HL-60/S4 treated with phorbol 12-myristate 13-acetate at 8.2 ng/mL for 4 days and 3 days (cell line): ENCODE measurements at regions not wholly inside any gene's neighbourhood (a gene's known extent, or its start where the extent isn't known, plus 50 kb on each side); places are given as distances from the start of the nearest gene placed in this dataset.
"Not testable (repeated sequence)": the region's sequence is repeated elsewhere in the genome, so short reads cannot be mapped to it uniquely, and the experiment has no call there.

ENCODE experiments used
- in situ Hi-C: fragments of 300-500 bp; cut with MboI; formaldehyde crosslinking; loops from 2 replicates; pipeline ENCODE4 v1.15.0; 2022; ENCODE audit warnings: low sequenced_read_pairs

DNA sequence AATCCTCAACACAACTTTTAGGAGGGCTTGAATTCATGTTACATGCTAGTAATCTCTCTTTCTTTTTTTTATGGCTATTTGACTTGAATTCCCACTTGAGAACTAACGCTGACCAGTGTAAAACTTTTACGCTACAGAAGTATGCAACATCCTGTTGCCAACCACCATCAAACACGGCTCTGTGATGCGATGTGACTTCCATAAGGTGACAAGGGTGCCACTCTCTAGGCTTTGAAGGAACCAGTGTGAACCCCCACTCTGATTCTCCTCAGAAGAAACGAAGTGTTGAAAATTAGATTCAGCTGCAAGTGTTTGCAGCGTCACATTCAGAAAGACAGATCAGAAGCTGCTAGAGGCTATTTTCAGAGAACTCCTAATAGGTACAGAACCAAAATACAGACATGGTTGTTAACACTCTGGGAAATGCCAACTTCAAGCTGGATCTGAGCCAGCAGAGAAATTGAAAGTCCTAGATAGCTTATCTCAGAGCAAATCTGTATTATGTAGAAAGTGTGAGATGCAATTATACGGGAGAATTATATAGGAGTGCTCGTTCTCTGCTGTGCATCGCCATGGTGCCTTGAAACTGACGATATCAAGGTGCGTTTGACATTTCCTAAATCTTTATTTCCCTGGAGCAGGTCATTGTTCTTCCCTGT, 271.2 kb downstream of the LPIN1 start:
- in situ Hi-C loops: no loop called here

DNA sequence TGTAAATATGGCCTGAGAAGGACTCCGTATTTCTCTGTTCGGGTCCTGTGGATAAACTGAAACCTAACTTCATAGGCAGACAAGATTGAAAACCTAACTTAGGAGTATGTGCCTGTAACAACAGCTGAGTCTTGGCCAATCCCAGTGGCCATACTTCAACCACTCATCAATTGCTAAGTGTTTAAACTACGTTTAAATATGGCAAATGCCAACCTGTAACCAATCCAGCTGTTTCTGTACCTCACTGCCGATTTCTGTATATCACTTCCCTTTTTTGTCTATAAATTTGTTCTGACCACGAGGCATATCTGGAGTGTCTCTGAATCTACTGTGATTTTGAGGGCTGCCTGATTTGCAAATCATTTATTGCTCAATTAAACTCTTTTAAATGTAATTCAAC, 272.3 kb downstream of the LPIN1 start:
- in situ Hi-C loops: not testable (repeated sequence)

DNA sequence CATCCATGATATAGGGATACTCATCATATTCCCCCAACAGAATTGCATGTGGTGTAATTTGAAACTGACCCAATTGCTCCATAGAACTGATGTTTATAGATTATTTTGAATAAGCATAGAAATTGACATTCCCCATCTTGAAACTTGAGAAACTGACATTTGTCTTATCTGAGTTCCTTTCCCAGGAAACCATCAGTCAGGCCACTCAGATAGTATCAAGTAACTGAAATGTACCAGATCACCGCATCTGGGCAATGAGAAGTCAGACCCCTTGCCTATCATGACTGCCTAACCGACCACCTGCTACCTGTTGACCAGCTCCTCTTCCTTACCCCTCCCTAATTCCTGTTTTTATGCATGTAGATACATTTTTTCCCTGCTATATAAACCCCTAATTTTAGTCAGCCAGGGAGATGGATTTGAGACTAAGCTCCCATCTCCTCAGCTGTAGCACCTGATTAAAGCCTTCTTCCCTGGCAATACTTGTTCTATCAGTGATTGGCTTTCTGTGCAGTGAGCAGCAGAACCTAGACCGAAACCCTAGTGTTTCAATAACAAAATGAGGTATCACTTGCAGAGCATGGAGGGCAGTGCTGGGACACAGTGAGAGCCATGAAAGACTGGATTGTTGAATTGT, 274.5 kb downstream of the LPIN1 start:
- in situ Hi-C loops: no loop called here

DNA sequence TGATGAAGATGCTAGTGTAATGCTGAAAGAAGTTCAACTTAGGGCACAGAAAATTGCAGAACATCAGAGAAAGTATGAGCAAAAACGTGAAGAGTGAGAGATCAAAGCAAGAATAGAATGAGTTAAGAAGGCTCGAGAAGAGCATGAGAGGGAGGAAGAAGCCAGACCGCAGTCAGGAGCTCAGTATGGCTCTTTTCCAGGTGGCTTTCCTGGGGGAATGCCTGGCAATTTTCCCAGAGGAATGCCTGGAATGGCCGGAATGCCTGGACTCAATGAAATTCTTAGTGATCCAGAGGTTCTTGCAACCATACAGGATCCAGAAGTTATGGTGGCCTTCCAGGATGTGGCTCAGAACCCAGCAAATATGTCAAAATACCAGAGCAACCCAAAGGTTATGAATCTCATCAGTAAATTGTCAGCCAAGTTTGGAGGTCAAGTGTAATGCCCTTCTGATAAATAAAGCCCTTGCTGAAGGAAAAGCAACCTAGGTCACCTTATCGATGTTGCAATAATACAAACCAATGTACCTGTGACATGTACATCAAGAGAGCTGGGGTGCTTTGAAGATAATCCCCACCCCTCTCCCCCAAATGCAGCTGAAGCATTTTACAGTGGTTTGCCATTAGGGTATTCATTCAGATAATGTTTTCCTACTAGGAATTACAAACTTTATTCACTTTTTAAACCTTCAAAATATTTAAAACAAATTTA, 277.9 kb downstream of the LPIN1 start:
- in situ Hi-C loops: not testable (repeated sequence)

DNA sequence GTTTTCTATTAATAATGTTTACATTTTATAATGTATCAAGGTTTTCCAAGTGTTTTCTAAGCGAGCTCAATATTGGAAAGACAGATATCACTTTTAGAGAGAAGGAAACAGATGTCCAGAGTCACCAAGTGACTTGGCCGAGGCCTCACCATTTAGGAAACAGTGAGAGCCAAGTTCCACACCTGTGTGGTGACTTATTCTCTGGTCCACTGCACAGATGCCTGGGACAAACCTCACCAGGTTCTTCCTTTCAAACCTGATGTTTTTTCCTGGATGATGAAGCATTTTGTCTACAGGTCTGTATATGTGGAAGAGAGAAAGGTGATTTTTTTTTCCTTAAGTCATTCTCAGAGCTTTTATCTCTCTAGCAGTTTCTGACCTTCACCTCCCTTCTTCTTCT, 280.7 kb downstream of the LPIN1 start:
- in situ Hi-C loops: no loop called here

DNA sequence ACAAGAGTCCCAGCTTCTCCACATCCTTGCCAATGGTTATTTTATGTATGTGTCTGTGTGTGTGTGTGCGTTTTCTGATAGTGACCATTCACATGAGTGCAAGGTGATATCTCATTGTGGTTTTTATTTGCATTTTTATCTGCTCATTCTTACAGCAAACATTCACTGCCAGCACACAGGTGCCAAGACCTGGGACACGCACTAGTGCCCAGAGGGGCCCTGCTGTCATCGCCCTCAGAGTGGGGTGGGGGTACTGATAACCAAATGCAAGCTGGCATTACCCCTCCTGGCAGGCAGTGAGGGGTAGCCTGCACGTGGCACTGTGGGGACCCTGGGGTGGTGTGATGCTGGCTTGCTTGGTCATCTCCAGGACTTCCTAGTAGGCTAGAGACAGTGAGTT, 285.4 kb downstream of the LPIN1 start:
- in situ Hi-C loops: no loop called here

DNA sequence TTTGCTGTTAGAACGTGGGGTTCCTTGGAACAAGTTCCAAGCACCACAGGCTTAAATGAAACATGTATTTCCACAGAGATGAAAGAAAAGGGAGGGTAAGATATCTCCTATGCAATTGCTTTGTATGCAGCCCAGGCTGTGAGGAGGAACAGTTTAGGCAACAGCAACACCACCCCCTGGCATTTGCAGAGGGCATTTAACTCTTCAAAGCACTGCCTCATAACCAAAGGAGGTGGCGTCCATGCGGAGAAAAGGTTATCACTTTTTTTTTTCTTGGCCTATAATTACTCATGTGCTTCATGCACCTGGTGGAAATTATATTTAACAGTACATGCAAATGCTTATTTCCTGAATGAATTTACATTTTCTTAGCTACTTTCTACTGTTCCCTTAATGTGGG, 286.0 kb downstream of the LPIN1 start:
- in situ Hi-C loops: no loop called here

DNA sequence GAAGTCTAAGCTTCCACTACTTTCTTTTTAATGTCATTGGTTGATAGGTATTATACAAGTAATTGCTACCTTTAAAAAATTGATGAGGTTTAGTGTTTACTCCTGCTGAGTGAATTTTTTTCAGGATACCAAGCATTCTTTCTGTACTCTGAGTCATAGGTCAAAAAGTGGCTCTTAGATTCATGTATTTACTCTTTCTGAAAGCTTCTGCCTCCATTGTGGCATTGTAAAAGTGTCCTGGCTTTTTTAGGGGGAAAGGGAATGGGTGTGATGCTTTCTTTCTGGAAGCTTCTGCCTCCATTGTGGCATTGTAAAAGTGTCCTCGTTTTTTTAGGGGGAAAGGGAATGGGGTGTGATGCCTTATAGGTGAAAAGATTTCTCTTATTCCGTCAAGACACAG, 286.5 kb downstream of the LPIN1 start:
- in situ Hi-C loops: no loop called here

DNA sequence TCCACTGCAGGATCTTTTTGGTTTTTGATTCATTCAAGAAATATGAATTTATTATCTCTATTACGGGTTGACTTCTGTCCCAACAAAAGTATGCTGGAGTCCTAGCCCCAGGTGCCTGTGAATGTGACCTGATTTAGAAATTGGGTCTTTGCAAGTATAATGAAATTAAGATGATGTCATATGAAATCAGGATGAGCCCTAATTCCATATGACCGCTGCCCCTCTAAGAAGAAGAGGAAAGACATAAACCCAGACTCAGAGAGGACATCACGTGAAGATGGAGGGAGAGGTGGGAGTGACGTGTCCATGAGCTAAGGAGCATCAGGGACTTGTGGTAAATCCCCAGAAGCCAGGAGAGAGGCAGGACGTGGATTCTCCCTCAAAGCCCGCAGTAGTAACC, 287.1 kb downstream of the LPIN1 start:
- in situ Hi-C loops: no loop called here

DNA sequence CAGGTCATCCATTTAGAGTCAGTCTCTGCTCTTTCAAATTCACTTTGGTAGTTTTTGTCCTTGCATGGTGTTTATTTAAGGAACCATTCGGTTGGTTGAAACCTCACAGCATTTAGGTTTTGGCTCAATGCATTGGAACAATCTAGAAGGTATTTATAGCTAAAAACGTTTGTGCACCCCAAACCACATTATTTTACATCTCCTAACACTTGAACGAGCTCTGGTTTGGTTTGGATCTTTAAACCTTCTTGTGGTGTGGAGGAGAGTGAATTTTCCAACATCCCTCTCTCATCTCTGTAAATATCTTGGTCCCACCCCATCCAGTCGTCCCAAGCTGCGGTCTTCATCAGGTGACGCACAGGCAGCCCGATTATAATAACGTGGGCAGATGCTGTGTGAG, 287.9 kb downstream of the LPIN1 start:
- in situ Hi-C loops: no loop called here

DNA sequence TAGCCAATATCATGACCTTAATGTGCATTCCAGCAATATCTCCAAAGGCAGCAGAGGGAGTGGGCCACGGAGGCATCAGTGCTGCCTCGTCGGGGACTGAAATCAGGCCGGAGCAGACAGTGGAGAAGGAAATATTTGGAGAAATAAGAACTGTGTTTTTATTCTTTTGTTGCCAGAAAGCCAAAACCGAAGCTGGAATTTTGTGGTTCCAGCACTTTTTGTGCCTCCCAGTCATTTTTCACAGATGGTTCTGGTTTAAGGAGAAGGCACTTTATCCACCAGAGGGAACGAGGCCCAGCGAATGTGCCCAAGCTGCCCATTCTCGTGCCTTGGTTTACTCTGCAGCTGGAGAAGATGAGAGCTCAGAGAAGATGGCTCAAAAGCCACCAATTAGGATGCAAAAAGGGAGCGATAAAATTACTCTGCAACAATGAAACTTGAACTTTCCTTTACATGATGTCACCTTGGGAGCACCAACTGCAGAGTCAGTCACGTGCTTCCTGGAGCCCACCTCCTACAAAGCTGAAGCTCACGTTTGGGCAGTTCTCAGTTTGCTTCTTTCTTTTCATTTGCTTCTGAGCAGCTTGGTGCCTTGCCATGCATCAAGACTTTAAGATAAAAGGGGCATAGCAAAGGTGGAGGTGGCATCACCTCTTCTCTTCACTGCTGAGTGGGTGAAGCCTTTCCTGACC, 288.7 kb downstream of the LPIN1 start:
- in situ Hi-C loops: no loop called here

DNA sequence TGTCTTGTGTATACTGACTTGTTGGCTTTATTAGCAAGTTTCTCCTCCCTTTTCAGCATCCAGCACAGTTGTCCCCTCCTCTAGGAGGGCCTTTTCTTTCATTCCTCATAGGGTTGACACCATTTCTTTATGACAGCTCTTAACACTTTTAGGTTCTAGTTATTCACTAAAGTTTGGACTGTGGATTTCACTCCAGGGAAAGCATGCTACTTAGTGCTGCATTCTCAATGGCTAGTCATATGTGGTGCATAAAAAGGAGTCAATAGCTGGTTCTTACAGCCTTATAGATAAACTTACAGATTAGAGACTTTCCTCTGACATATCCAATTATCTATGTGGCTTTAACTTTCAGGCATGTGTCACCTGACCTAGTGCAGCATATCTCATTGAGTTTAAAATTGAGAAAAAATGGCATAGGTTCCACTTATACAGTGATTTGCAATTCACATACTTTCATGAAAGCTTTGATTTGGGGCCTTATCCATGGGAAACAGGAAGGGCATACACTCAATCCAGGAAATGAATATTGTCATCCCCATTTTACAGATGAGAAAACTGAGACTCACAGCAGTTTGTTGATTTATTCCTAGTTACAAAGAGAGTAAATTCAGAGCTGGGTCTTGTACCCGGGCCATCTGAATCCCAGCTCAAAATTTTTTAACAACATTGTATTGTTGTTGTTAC, 289.7 kb downstream of the LPIN1 start:
- in situ Hi-C loops: no loop called here

DNA sequence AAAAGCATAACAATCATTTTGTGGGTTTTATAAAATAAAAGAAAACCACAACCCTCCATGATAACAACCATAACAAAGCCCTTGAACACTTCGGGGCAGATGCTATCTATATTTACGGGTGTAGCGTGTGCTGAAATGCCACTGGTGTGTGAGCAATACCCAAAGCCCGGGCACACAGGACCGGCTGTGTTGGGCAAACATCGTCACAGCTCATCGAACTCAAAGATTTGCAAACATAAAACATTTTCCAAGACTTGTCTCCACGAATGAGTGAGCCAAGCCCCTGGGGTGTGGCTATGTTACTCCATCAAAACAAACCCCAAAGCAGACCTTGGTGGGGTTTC, 290.2 kb downstream of the LPIN1 start:
- in situ Hi-C loops: no loop called here

DNA sequence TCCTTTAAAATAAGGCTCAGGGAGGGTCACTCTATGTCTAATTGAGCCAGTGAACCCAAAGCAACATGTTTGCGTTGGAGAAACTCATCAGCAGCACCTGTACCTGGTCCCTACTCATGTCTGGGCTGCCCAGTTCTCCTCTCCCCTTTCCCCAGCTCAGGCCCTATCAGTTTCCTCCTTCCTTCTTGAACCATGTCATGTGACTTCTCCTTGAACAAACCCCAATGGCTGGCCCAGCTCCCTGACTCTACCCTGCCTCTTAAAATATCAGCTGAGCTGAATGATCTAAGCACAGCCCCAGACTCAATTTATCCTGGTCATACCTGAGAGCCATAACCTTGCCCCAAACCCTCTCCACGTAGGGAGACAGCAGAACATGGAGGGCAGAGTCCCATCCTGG, 290.9 kb downstream of the LPIN1 start:
- in situ Hi-C loops: no loop called here

DNA sequence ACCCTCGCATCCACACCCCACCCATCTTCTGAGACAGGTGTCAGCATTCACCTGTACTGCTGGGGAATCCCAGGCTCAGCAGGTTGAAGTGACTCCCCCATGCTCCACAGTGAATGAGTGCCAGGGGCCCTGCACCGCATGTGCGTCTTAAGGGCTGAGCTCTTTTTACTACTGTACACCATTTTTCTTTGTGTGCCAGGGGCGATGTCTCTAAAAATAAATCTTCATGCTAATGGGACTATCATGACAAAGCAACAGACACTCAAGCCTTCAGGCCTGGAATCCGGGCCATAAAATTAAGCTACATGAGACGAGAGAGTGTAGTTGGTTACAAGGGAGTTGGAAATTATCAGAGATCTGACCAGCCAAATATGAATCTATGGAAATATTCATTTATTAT, 294.8 kb downstream of the LPIN1 start:
- in situ Hi-C loops: no loop called here

DNA sequence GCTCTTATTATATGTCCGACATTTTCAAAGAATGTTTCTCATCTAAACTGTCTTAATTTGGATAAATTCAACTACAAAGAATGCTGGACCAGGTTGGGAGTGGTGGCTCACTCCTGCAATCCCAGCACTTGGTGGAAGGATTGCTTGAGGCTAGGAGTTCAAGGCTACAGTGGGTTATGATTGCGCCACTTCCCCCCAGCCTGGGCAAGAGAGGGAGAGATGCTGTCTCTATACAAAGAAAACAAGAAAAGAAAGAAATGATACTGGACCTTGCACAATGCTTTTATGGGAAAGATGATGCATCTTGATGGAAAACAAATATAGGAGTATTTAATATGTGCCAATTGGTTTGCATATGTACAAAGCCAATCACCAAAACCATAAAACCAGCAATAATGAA, 296.7 kb downstream of the LPIN1 start:
- in situ Hi-C loops: no loop called here

DNA sequence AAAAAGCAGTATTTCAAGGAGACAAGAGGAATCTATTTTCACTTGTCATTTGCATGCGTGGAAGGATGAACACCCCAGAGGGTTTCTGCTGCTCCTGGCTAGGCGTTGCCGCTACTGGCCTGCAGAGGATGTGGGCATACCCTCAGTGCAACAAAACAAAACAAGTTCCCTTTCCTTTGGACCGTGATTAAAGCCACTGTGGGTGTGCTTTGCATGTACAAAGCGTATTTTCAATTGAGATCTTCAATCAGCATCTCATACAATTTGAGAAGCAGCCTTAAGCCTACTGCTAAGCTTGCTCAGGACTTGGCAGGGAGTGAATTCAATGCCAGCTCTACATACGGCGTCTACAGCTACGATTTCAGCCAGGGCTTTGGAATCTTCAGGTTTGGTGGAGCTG, 298.4 kb downstream of the LPIN1 start:
- in situ Hi-C loops: no loop called here

DNA sequence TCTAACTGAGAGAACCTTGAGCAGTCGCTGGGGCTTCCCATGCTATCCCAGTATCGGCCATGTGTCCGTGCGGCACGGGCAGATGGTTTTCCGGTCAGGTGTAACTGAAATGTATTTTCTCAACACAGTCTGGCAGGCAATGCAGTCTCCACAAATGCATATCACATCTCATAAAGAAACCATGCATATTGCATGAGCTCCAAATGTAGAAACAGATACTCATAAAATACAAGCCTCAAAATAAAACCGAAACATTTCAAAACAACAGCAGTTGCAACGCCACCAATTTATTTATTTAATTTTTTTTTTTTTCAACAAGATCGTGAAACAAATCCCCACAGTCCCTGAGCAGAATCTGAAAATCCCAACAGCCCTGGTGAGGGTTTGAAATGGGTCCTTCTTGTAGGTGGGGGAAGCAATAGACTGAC, 299.4 kb downstream of the LPIN1 start:
- in situ Hi-C loops: no loop called here

DNA sequence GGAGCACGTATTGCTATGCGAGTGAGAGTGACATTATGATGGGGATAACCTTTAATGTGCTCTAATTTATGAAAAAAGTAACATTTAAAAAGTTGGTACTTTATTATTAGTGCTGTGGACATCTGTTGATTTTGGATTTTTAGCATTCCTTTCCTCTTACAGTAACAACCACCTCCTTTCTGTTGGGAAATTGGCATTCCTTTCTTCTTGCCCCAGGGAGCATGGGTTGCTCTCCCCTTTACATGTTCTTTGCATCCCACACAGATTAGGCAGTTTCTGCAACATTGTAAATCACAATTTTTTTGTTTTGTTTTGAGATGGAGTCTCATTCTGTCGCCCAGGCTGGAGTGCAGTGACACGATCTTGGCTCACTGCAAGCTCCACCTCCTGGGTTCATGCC, 300.2 kb downstream of the LPIN1 start:
- in situ Hi-C loops: no loop called here

DNA sequence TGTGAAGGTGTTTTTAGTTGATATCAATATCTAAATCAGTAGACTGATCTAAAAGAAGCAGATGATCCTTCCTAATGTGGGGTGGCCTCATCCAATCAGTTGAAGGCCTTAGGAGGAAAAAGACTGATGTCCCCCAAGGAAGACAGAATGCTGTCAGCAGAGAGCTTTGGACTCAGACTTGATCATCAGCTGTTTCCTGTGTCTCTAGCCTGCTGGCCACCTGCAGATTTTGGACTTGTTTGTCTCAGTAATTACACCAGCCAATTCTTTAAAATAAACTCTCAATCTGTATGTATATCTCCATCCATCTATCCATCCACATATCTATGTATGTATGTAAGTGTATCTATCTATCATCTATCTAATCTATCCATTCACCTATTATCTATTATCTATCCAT, 301.3 kb downstream of the LPIN1 start:
- in situ Hi-C loops: no loop called here

DNA sequence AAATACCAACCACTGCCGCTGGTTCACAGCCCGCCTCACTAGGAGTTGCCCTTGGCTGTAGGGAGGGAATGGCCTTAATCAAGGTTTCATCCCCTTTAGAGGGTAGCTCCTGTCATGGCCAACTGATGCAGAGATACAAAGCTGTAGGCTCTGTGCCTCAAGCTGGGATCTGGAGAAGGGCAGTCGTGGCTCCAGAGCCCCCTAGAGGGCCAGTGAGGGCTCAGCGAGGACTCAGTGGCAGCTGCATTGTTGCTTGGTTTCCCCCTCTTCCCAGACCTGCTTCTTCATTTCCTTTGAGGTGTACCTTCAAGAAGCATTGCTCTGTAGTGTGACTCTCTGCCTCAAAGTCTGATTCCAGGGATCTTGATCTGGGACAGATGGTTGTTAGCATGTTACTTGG, 302.1 kb downstream of the LPIN1 start:
- in situ Hi-C loops: no loop called here
